Naive thymus-derived CD8-positive, alpha-beta T cell (primary cell): ENCODE measurements at regions not wholly inside any gene's neighbourhood (a gene's known extent, or its start where the extent isn't known, plus 50 kb on each side); places are given as distances from the start of the nearest gene placed in this dataset.
"Not testable (repeated sequence)": the region's sequence is repeated elsewhere in the genome, so short reads cannot be mapped to it uniquely, and the experiment has no call there.

ENCODE experiments used
- ATAC-seq, 2 donors: fragments of 150-1000 bp; cut with Tn5 transposase in 1 of 2; sonication (Bioruptor Pico), chemical (Tn5 transposase) in 1 of 2; 1 replicate in 1 of 2; 2 replicates in 1 of 2; pipeline ENCODE4 v1.10.0; 2021; ENCODE audit warnings: mild to moderate bottlenecking in 2 of 2, moderate library complexity in 2 of 2
- POLR2A ChIA-PET: fragments of 350-600 bp; sonication (Branson Sonifier 250); formaldehyde crosslinking; loops from one replicate; lab custom pipeline; 2021; ENCODE audit warnings: antibody characterized with exemption; lab: Charles Lee
- DNase-seq, 10 donors: peaks; one replicate each; pipeline versions ENCODE4 v3.0.0 to v3.0.0-alpha.2; 2020 to 2022
- H3K27ac Mint-ChIP-seq, 10 donors: one replicate each; pipeline ENCODE4 v1.8.0; 2020 to 2022; ENCODE audit warnings: mild to moderate bottlenecking in 10 of 10, mixed read lengths in 10 of 10, moderate library complexity in 4 of 10, inconsistent platforms in 1 of 10
- H3K27me3 Mint-ChIP-seq, 5 donors: one replicate each; pipeline ENCODE4 v1.8.0; 2021 to 2022; ENCODE audit warnings: mixed read lengths in 5 of 5
- H3K36me3 Mint-ChIP-seq, 3 donors: one replicate each; pipeline ENCODE4 v1.8.0; 2020 to 2022; ENCODE audit warnings: mixed read lengths in 3 of 3, mild to moderate bottlenecking in 2 of 3, inconsistent platforms in 1 of 3
- H3K4me1 Mint-ChIP-seq, 4 donors: one replicate each; pipeline ENCODE4 v1.8.0; 2021 to 2022; ENCODE audit warnings: mixed read lengths in 4 of 4
- H3K4me3 Mint-ChIP-seq, 10 donors: one replicate each; pipeline ENCODE4 v1.8.0; 2020 to 2022; ENCODE audit warnings: mild to moderate bottlenecking in 10 of 10, mixed read lengths in 10 of 10, moderate library complexity in 6 of 10, inconsistent platforms in 1 of 10
- H3K9me3 Mint-ChIP-seq, 9 donors: one replicate each; pipeline ENCODE4 v1.8.0; 2020 to 2022; ENCODE audit warnings: mixed read lengths in 9 of 9, mild to moderate bottlenecking in 3 of 9, inconsistent platforms in 1 of 9, moderate library complexity in 1 of 9

DNA sequence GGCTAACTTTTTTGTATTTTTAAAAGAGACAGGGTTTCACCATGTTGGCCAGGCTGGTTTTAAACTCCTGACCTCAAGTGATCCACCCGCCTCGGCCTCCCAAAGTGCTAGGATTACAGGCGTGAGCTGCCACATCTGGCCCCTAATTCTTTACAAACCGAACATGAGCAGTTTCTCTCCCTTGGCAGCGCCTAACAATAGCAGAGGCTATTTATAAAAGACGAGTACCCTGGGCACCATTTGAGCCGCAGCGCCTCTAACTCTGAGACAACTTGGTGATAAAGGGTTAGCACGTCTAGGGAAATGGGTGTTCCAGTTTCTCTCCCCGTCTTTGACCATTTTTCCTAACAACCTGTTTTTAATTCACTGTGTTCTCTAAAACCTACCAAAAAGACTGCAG, 168.2 kb upstream of the KL start:
- H3K4me3 Mint-ChIP-seq, H3K4me1 Mint-ChIP-seq, POLR2A ChIA-PET, H3K36me3 Mint-ChIP-seq, DNase-seq, H3K9me3 Mint-ChIP-seq, ATAC-seq, H3K27ac Mint-ChIP-seq: not testable (repeated sequence)
- H3K27me3 Mint-ChIP-seq: peaks cover 0 to 11% (median 2%) of the 10 kb centered on the region in 5 donors

DNA sequence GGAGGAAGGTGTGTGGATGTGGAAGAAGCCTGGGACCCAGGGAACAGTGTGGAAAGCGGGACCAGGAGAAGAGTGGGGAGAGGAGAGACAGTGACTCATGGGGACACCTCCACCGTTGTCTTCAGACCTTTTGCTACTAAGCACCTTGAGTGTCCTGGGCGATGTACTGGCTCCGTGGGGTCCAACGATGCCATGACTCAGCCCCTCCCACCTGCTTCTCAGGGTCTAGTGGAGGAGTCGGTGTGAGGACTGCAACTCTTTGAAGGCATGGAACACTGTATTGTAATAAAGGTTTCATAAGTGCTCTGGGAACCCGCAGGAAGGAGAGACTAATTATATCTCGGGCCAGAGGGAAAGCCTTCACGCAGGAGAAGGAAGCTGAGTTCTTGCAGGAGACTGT, 166.9 kb upstream of the KL start:
- POLR2A ChIA-PET: interaction anchor here (0.7 kb wide), 1 partner anchor 24 kb away, joined by 3 read pairs; no protein-coding TSS in a partner anchor
- H3K4me1 Mint-ChIP-seq: peaks cover 0 to 3% (median 0%) of the 10 kb centered on the region in 4 donors
- H3K27me3 Mint-ChIP-seq: peaks cover 0 to 11% (median 2%) of the 10 kb centered on the region in 5 donors
- peak overlapping the region in 2 of 10 donors; percentile 20 to 63 for H3K27ac Mint-ChIP-seq
- DNase-seq (no peak), ATAC-seq (no peak)
- H3K9me3 Mint-ChIP-seq: peaks cover 0 to 8% (median 0%) of the 10 kb centered on the region in 9 donors
- peaks cover 0 to 2% (median 0%) of the 10 kb centered on the region in 3 donors for H3K36me3 Mint-ChIP-seq
- H3K4me3 Mint-ChIP-seq: peak overlapping the region in 1 of 10 donors; percentile 21

DNA sequence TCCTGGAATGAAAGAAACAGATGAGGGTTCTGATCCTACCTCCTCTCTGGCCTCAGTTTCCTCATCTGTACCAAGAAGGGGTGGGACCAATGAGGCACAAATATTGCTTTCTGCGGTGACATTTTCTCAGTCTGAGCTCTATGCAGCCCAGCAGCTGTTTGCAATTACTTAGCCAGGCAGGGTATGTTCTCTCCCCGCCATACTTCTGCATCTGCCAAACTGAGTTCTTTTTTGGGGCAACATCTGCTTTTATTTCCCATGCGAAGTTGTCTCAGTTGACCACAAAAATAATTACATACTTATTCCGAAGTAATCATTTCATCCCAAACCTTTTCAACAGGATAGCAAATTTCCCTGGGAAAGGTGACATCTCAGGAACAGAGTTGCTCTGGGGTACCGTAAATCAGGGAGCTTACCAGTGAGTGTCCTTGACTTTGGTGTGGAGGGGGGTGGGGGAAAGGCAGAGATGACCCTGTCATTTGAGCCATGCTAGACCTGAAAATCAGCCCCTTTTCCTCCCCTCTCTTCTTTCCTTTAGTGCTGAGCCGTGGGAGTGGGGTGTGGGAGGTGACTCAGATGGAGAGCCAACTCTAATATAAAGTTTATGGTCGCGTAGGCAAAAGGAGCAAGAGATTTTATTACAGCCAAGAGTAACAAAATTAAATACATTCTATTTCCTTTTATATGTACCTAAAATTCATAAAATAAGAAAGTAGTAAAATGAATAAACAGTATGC, 165.7 kb upstream of the KL start:
- DNase-seq: no peak
- H3K4me3 Mint-ChIP-seq: no peak overlapping the region
- POLR2A ChIA-PET: no interaction called here

DNA sequence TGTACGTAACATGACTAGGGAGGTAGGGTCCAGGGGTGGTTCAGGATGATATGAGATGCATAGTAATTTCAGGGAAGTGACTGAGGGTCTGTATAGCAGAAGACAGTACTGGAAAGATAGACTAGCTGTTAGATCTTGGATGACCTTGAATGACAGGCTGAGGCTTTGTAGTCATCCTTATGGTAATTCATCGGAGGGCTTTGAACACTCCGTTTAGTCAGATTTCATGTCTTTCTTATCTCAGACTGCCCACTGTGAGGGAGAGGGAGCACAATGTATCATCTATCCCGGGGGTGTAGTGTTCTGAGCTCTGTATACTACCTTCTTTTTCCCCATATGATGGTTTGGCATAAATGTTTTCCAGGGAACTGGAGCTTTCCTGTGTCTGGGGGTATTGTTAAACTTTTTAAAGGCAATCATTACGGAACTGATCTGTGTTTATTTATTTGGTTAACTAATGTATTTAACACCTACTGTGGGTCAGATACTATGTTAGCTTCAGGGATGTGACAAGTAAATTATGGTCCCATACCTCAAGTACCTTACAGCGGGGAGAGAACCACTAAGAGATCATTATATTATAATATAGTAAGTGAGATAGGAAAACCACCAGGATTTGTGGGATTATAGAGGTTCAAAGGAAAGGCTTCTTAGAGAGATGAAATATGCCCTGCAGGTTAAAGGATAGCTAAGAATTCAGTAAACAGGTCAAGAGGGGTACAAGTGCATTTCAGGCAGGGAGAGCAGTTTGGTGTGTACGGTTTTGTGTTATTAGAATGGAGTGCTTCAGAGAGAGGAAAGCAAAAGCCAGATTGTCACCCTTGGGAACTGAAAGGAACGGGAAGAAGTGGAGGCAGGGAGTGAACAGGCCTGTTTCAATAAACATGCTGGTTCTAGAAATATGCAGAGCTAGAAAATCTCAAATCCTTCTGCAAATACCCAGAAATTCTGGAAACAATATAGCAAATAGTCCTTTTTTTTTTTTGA, 164.8 kb upstream of the KL start:
- H3K36me3 Mint-ChIP-seq: peaks cover 0 to 2% (median 0%) of the 10 kb centered on the region in 3 donors
- DNase-seq (no peak), ATAC-seq (no peak)
- H3K9me3 Mint-ChIP-seq: no peaks in the 10 kb centered on the region
- H3K27me3 Mint-ChIP-seq: peaks cover 0 to 10% (median 2%) of the 10 kb centered on the region in 5 donors
- peaks cover 0 to 2% (median 0%) of the 10 kb centered on the region in 4 donors for H3K4me1 Mint-ChIP-seq
- POLR2A ChIA-PET: no interaction called here
- no peak overlapping the region for H3K4me3 Mint-ChIP-seq
- H3K27ac Mint-ChIP-seq: no peak overlapping the region

More for the DNA sequence above, 165.7 kb upstream of the KL start:
- no peak for ATAC-seq
- H3K36me3 Mint-ChIP-seq: peaks cover 0 to 2% (median 0%) of the 10 kb centered on the region in 3 donors
- no peak overlapping the region for H3K27ac Mint-ChIP-seq
- H3K27me3 Mint-ChIP-seq: peaks cover 0 to 11% (median 2%) of the 10 kb centered on the region in 5 donors
- H3K9me3 Mint-ChIP-seq: no peaks in the 10 kb centered on the region
- H3K4me1 Mint-ChIP-seq: peaks cover 0 to 3% (median 0%) of the 10 kb centered on the region in 4 donors

DNA sequence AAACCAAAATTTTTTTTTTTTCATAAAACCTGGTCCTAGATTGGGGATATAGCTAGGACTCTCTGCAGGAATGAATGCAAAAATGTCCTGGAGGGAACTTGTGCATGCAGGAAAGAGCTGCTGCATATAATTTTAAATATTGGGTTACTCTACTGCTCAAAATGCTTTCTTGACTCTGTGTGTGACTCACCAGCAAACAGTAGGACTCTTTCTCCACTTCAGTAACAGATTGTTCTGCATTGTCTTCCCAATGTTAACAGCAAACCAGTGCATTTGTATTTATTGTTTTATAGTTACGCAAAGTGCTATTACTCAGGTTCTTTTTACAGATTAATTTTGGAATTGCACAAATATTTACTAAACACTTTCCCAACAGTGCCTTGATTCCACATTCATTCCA, 163.7 kb upstream of the KL start:
- POLR2A ChIA-PET: no interaction called here
- no peaks in the 10 kb centered on the region for H3K4me1 Mint-ChIP-seq

DNA sequence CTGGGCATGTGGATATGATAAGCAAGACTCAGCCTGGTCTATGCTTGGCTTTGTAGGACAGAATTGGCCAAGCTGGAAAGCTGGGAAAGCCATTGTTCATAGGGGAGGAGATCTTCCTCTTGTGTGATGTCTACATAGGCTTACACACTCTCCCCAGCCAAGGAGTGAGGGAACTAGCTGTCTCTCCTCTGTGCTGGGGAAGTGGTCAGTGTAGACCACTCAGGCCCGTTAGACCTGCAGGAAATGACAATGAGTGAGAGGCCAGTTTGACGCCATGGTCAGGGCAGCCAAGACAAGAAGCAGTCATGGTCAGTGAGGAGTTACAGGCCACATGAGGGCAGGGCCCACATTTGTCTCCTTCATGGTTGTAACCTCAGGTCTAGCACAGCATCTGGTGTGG, 159.1 kb upstream of the KL start:
- Mint-ChIP-seq H3K27ac (no peak overlapping the region), H3K4me1 (no peaks in the 10 kb centered on the region), H3K4me3 (no peak overlapping the region), H3K9me3 (no peaks in the 10 kb centered on the region), H3K27me3 (no peaks in the 10 kb centered on the region), H3K36me3 (no peaks in the 10 kb centered on the region)
- no peak for ATAC-seq
- no peak for DNase-seq
- POLR2A ChIA-PET: no interaction called here

More for the DNA sequence above, 163.7 kb upstream of the KL start:
- Mint-ChIP-seq H3K36me3 (peaks cover 0 to 2% (median 0%) of the 10 kb centered on the region in 3 donors), H3K4me3 (no peak overlapping the region), H3K27me3 (peaks cover 0 to 6% (median 2%) of the 10 kb centered on the region in 5 donors), H3K27ac (no peak overlapping the region), H3K9me3 (no peaks in the 10 kb centered on the region)
- ATAC-seq (no peak), DNase-seq (no peak)

DNA sequence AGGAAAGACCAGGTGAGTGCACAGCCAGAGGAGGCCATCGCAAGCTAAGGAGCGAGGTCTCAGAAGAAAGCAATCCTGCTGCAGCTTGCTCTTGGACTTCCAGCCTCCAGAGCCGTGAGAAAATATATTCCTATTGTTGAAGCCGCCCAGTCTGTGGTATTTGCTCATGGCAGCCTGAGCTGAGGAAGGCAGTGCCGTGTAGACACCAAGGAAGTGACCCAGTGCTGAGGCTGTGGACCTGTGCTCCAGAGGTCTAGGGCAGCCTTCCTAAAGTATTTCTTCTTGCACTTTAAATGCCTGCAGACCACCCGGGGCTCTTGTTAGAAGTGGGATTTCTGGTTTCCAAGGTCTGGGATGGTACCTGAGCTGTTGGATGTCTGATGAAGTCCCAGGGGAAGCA, 158.5 kb upstream of the KL start:
- DNase-seq (no peak), ATAC-seq (no peak)
- POLR2A ChIA-PET: no interaction called here
- H3K4me3 Mint-ChIP-seq: no peak overlapping the region
- H3K9me3 Mint-ChIP-seq: no peaks in the 10 kb centered on the region
- no peak overlapping the region for H3K27ac Mint-ChIP-seq
- H3K36me3 Mint-ChIP-seq: no peaks in the 10 kb centered on the region
- no peaks in the 10 kb centered on the region for H3K4me1 Mint-ChIP-seq
- H3K27me3 Mint-ChIP-seq: no peaks in the 10 kb centered on the region

DNA sequence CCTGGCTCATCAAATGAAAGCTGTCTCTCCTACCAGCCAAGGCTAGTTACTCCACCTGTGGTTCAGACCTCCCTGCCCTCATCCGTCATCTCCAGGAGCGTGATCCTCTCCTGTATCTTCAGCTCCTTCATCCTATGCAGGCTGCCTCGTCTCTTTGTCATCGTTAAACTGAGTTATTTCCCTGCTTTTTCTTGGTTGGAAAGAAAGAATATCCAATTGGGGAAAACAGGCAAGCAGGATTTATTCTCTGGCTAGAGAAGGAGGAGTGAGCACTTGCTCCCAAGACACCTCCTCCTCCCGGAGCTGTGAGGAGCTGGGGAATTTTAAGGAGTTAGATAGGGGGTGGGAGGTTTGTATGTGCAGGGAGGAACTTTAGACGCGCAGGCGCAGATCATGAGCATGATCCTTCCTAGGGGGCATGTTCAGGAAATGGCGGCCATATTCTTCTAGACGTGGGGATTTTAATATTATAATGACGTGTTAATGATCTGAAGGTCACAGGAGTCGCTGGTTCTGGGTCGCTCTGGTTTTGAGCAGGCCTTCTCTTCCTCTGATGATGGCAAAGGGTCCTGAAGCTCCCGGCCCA, 156.4 kb upstream of the KL start:
- POLR2A ChIA-PET: no interaction called here
- H3K27me3 Mint-ChIP-seq: no peaks in the 10 kb centered on the region
- DNase-seq: no peak
- H3K36me3 Mint-ChIP-seq: no peaks in the 10 kb centered on the region
- no peak overlapping the region for H3K27ac Mint-ChIP-seq
- ATAC-seq: no peak
- no peak overlapping the region for H3K4me3 Mint-ChIP-seq
- H3K4me1 Mint-ChIP-seq: no peaks in the 10 kb centered on the region
- H3K9me3 Mint-ChIP-seq: no peaks in the 10 kb centered on the region

DNA sequence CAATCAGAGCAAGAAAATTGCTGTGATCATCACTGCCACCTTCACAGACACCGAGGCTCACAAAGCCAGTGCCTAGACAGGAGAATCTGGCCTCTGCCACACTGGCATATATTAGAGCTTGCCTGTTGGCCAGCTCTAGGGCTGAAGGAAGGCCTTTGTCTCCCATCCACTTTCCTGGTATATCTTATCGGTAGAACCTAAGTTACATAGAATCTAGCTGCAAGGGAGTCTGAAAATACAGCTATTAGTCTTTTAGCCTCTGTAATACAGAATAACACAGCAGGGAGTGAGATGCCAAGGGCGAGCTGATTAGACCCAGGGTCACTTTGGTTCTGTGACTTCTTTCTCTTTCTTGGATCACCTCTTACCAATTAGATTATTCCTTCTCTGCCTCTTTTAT, 154.9 kb upstream of the KL start:
- Mint-ChIP-seq H3K27ac (no peak overlapping the region), H3K4me3 (no peak overlapping the region), H3K4me1 (no peaks in the 10 kb centered on the region), H3K36me3 (no peaks in the 10 kb centered on the region), H3K9me3 (no peaks in the 10 kb centered on the region), H3K27me3 (no peaks in the 10 kb centered on the region)
- ATAC-seq: no peak
- DNase-seq: no peak
- POLR2A ChIA-PET: no interaction called here

DNA sequence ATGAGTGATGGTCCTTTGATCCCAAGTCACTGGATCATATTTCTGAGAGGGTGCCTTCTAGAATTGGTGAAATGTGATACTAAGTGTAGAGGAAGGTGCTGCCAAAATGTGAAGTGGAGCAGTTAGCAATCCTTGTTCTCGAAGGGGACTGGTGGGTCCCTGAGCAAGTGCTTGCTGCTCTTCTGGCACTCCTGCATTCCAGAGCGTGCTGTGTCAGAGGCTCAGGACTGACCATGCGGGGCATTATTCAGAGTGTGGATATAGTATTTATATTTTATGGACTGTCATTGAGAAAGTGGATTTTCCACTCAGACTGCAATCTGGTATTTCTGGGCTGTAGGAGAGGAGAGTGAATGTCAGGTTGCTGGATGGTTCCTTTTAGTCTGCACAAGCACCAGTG, 152.6 kb upstream of the KL start:
- no peaks in the 10 kb centered on the region for H3K27me3 Mint-ChIP-seq
- no peak overlapping the region for H3K27ac Mint-ChIP-seq
- no peak overlapping the region for H3K4me3 Mint-ChIP-seq
- H3K4me1 Mint-ChIP-seq: no peaks in the 10 kb centered on the region
- no peak for ATAC-seq
- peaks cover 0 to 4% (median 0%) of the 10 kb centered on the region in 3 donors for H3K36me3 Mint-ChIP-seq
- POLR2A ChIA-PET: no interaction called here
- DNase-seq: no peak
- H3K9me3 Mint-ChIP-seq: peaks cover 0 to 4% (median 0%) of the 10 kb centered on the region in 9 donors

DNA sequence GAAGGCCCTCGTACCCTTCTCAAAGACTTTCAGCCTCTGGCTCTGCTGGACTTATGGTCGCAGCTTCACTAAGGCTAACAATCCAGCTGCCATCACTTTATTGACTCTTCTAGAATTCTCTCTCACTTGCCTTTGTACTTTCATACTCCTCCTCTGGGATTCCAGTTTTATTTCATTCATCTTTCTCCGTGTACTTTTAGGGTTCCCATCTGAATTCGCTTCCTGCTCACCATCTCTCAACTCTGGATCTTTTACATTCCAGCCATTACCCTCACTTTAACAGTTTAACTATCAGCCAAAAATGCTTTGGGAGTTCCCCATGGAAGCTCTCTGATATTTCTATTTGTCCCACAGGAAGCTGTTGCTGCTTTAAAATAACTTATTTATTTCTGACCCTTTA, 149.3 kb upstream of the KL start:
- no peak overlapping the region for H3K27ac Mint-ChIP-seq

DNA sequence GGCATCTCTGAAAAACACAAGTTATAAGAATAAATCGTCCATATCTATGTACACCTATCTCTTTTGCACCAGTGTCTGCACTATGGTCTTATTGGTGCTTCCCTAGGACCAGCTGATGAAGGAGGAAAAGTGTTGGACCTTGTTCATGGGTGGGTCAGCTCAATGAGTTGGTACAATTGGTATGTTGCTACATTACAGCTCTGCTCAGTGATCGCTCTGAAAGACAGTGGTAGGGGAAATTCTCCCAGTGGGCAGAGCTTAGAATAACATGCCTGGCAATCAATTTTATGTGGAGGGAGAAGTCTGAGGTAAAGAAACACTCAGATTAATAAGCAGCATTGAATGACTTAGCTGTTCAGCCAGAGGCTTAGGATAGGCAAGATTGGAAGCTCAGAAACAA, 138.7 kb upstream of the KL start:
- H3K4me1 Mint-ChIP-seq: no peaks in the 10 kb centered on the region
- POLR2A ChIA-PET: no interaction called here
- ATAC-seq: no peak
- H3K27ac Mint-ChIP-seq: no peak overlapping the region
- DNase-seq: no peak
- H3K9me3 Mint-ChIP-seq: peaks cover 0 to 9% (median 0%) of the 10 kb centered on the region in 9 donors
- no peak overlapping the region for H3K4me3 Mint-ChIP-seq
- peaks cover 0 to 1% (median 0%) of the 10 kb centered on the region in 3 donors for H3K36me3 Mint-ChIP-seq
- H3K27me3 Mint-ChIP-seq: no peaks in the 10 kb centered on the region

More for the DNA sequence above, 149.3 kb upstream of the KL start:
- no peak overlapping the region for H3K4me3 Mint-ChIP-seq
- POLR2A ChIA-PET: no interaction called here
- H3K36me3 Mint-ChIP-seq: peaks cover 0 to 12% (median 7%) of the 10 kb centered on the region in 3 donors
- DNase-seq (no peak), ATAC-seq (no peak)
- H3K4me1 Mint-ChIP-seq: no peaks in the 10 kb centered on the region
- no peaks in the 10 kb centered on the region for H3K27me3 Mint-ChIP-seq
- H3K9me3 Mint-ChIP-seq: peaks cover 3 to 20% (median 14%) of the 10 kb centered on the region in 9 donors
